ENCODE measurements at regions not wholly inside any gene's neighbourhood (a gene's known extent, or its start where the extent isn't known, plus 50 kb on each side); places are given as distances from the start of the nearest gene placed in this dataset.

DNA sequence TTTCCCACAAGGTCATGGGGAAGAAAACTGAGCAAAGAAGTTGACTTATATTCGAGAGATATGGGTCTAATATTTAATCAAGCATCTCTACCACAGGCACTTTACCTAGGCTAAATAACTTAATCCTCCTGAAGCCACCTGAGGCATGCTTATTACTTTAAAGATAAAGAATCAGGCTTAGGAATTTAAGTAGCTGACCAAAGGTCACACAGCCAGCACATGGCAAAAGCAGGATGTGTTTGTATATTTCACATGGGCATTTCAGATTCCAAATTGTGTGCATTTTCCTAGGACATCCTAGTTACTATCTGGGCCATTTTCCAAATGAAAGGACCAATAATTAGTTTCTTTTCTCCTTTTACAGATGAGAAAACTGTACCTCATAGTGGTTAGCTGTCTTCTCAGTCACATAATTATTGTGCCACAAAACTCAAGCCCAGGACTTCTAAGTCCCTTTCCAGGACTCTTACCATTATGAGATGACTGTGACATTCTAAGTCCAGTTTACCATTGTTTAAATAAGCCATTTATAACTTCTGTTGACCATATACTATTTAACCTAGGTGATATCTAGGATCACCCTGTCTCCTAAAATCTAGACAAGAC is 112.1 kb upstream of the ZC3H12C start:
- Histone ChIP-seq H4K20me1 (ENCODE audit: insufficient read depth) (no peaks in the 10 kb centered on the region), H3K4me3 (no peak overlapping the region), H3K27ac (no peak overlapping the region), H3K79me2 (ENCODE audit: low read depth) (no peaks in the 10 kb centered on the region), H3K27me3 (ENCODE audit: insufficient read depth, low read depth) (no peaks in the 10 kb centered on the region), H3K4me1 (replicated peaks; ENCODE audit: insufficient read depth) (no peaks in the 10 kb centered on the region), H3K9me2 (ENCODE audit: insufficient read depth) (no peaks in the 10 kb centered on the region), H3K4me2 (no peak overlapping the region), H3K9me3 (ENCODE audit: insufficient read depth, low read depth) (no peaks in the 10 kb centered on the region), H3K36me3 (ENCODE audit: low read depth) (no peaks in the 10 kb centered on the region), H3F3A (ENCODE audit: insufficient read depth, low read depth) (no peaks in the 10 kb centered on the region), H2AFZ (no peak overlapping the region)
- no TSS peak for BruUV-seq (replicated peaks)
- ChIA-PET CTCF (no interaction called here), POLR2A (ENCODE audit: unreplicated experiment) (no interaction called here)
- TF ChIP-seq, protein P1, sequence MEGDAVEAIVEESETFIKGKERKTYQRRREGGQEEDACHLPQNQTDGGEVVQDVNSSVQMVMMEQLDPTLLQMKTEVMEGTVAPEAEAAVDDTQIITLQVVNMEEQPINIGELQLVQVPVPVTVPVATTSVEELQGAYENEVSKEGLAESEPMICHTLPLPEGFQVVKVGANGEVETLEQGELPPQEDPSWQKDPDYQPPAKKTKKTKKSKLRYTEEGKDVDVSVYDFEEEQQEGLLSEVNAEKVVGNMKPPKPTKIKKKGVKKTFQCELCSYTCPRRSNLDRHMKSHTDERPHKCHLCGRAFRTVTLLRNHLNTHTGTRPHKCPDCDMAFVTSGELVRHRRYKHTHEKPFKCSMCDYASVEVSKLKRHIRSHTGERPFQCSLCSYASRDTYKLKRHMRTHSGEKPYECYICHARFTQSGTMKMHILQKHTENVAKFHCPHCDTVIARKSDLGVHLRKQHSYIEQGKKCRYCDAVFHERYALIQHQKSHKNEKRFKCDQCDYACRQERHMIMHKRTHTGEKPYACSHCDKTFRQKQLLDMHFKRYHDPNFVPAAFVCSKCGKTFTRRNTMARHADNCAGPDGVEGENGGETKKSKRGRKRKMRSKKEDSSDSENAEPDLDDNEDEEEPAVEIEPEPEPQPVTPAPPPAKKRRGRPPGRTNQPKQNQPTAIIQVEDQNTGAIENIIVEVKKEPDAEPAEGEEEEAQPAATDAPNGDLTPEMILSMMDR (conservative IDR thresholded peaks at IDR 0.05): no peak
- TF ChIP-seq EZH2 (IDR thresholded peaks at IDR 0.05; ENCODE audit: low read depth): no peak
- no peak for DNase-seq
- intact Hi-C loops (cut with micrococcal nuclease; ENCODE audit: unreplicated experiment): no loop called here

DNA sequence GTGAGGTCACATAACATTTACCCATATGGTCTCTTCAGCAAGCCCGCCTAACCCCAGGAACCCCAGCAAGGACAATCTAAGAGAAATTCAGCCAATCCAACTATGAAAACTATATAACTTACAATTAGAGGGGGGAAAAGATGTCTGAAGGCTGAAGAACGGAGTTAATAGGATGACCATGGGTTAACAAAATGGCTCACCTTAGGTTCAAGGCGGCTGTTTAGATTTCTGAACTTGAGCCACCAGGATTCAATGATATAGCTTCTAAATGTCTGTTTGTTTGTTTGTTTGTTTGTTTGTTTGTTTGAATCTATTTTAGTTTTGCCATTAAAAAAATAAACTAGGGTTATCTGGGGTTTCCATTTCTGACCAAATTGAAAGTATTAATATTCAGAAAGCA is 109.8 kb upstream of the ZC3H12C start:
- CTCF ChIA-PET: no interaction called here

GRCh38 chr11:109984634-109985289 is 108.4 kb upstream of the ZC3H12C start:
- H2AFZ ChIP-seq: no peak overlapping the region
- intact Hi-C loops (cut with micrococcal nuclease; ENCODE audit: unreplicated experiment): no loop called here
- no peaks in the 10 kb centered on the region for H4K20me1 ChIP-seq (ENCODE audit: insufficient read depth)
- no peak overlapping the region for H3K4me3 ChIP-seq
- H3K27me3 ChIP-seq (ENCODE audit: insufficient read depth, low read depth): no peaks in the 10 kb centered on the region
- CTCF ChIA-PET: no interaction called here
- POLR2A ChIA-PET (ENCODE audit: unreplicated experiment): no interaction called here
- no peak for DNase-seq
- no peaks in the 10 kb centered on the region for H3K79me2 ChIP-seq (ENCODE audit: low read depth)
- H3K9me3 ChIP-seq (ENCODE audit: insufficient read depth, low read depth): no peaks in the 10 kb centered on the region
- TF ChIP-seq EZH2 (IDR thresholded peaks at IDR 0.05; ENCODE audit: low read depth): no peak
- TF ChIP-seq, protein P1 (conservative IDR thresholded peaks at IDR 0.05): no peak
- no peak overlapping the region for H3K4me2 ChIP-seq
- H3K27ac ChIP-seq: no peak overlapping the region
- no peaks in the 10 kb centered on the region for H3K4me1 ChIP-seq (replicated peaks; ENCODE audit: insufficient read depth)
- H3F3A ChIP-seq (ENCODE audit: insufficient read depth, low read depth): no peaks in the 10 kb centered on the region
- no TSS peak for BruUV-seq (replicated peaks)
- no peaks in the 10 kb centered on the region for H3K9me2 ChIP-seq (ENCODE audit: insufficient read depth)
- H3K36me3 ChIP-seq (ENCODE audit: low read depth): no peaks in the 10 kb centered on the region

More for the DNA sequence above, 109.8 kb upstream of the ZC3H12C start:
- POLR2A ChIA-PET (ENCODE audit: unreplicated experiment): no interaction called here
- no peaks in the 10 kb centered on the region for H3K9me3 ChIP-seq (ENCODE audit: insufficient read depth, low read depth)
- H4K20me1 ChIP-seq (ENCODE audit: insufficient read depth): no peaks in the 10 kb centered on the region
- no peaks in the 10 kb centered on the region for H3K79me2 ChIP-seq (ENCODE audit: low read depth)
- TF ChIP-seq, protein P1 (conservative IDR thresholded peaks at IDR 0.05): no peak
- no peak for TF ChIP-seq EZH2 (IDR thresholded peaks at IDR 0.05; ENCODE audit: low read depth)
- no peaks in the 10 kb centered on the region for H3F3A ChIP-seq (ENCODE audit: insufficient read depth, low read depth)
- H2AFZ ChIP-seq: no peak overlapping the region
- intact Hi-C loops (cut with micrococcal nuclease; ENCODE audit: unreplicated experiment): no loop called here
- no peak overlapping the region for H3K4me2 ChIP-seq
- no peaks in the 10 kb centered on the region for H3K4me1 ChIP-seq (replicated peaks; ENCODE audit: insufficient read depth)
- DNase-seq: no peak
- H3K4me3 ChIP-seq: no peak overlapping the region
- no peak overlapping the region for H3K27ac ChIP-seq
- H3K9me2 ChIP-seq (ENCODE audit: insufficient read depth): no peaks in the 10 kb centered on the region
- no peaks in the 10 kb centered on the region for H3K27me3 ChIP-seq (ENCODE audit: insufficient read depth, low read depth)
- H3K36me3 ChIP-seq (ENCODE audit: low read depth): no peaks in the 10 kb centered on the region
- BruUV-seq (replicated peaks): no TSS peak

Data from PC-9 (cell line).